ENCODE measurements at regions not wholly inside any gene's neighbourhood (a gene's known extent, or its start where the extent isn't known, plus 50 kb on each side); places are given as distances from the start of the nearest gene placed in this dataset.

- no peak for DNase-seq
- Histone ChIP-seq H3K27me3 (replicated peaks) (no peaks in the 10 kb centered on the region), H3K36me3 (replicated peaks) (no peaks in the 10 kb centered on the region), H3K27ac (no peak overlapping the region), H3K4me3 (ENCODE audit: low read depth, low read length) (no peak overlapping the region)
- no peak for TF ChIP-seq CTCF (IDR thresholded peaks at IDR 0.05; ENCODE audit: low read depth, low read length, missing control alignments)
- in situ Hi-C loops (cut with HindIII; ENCODE audit: low pct_ligation_motif_present, low sequenced_read_pairs): no loop called here
Observed at GRCh38 chr2:120650022-120650644, 85.5 kb upstream of the GLI2 start.

GRCh38 chr2:120651818-120652217, 83.8 kb upstream of the GLI2 start:
- in situ Hi-C loops (cut with HindIII; ENCODE audit: low pct_ligation_motif_present, low sequenced_read_pairs): no loop called here
- H3K36me3 ChIP-seq (replicated peaks): no peaks in the 10 kb centered on the region
- H3K4me3 ChIP-seq (ENCODE audit: low read depth, low read length): no peak overlapping the region
- DNase-seq: no peak
- TF ChIP-seq CTCF (IDR thresholded peaks at IDR 0.05; ENCODE audit: low read depth, low read length, missing control alignments): no peak
- H3K27me3 ChIP-seq (replicated peaks): no peaks in the 10 kb centered on the region
- H3K27ac ChIP-seq: no peak overlapping the region

- in situ Hi-C loops (cut with HindIII; ENCODE audit: low pct_ligation_motif_present, low sequenced_read_pairs): no loop called here
- TF ChIP-seq CTCF (IDR thresholded peaks at IDR 0.05; ENCODE audit: low read depth, low read length, missing control alignments): no peak
- Histone ChIP-seq H3K36me3 (replicated peaks) (no peaks in the 10 kb centered on the region), H3K27ac (no peak overlapping the region), H3K27me3 (replicated peaks) (no peaks in the 10 kb centered on the region), H3K4me3 (ENCODE audit: low read depth, low read length) (no peak overlapping the region)
- no peak for DNase-seq
Observed at GRCh38 chr2:120653046-120653445, 82.6 kb upstream of the GLI2 start.

- DNase-seq: no peak
- no peak for TF ChIP-seq CTCF (IDR thresholded peaks at IDR 0.05; ENCODE audit: low read depth, low read length, missing control alignments)
- in situ Hi-C loops (cut with HindIII; ENCODE audit: low pct_ligation_motif_present, low sequenced_read_pairs): no loop called here
- Histone ChIP-seq H3K4me3 (ENCODE audit: low read depth, low read length) (no peak overlapping the region), H3K27ac (no peak overlapping the region), H3K27me3 (replicated peaks) (no peaks in the 10 kb centered on the region), H3K36me3 (replicated peaks) (no peaks in the 10 kb centered on the region)
Observed at GRCh38 chr2:120653871-120654270, 81.8 kb upstream of the GLI2 start.

- no peak for DNase-seq
- no peak overlapping the region for H3K27ac ChIP-seq
- in situ Hi-C loops (cut with HindIII; ENCODE audit: low pct_ligation_motif_present, low sequenced_read_pairs): no loop called here
- no peaks in the 10 kb centered on the region for H3K27me3 ChIP-seq (replicated peaks)
- no peak for TF ChIP-seq CTCF (IDR thresholded peaks at IDR 0.05; ENCODE audit: low read depth, low read length, missing control alignments)
- no peak overlapping the region for H3K4me3 ChIP-seq (ENCODE audit: low read depth, low read length)
- no peaks in the 10 kb centered on the region for H3K36me3 ChIP-seq (replicated peaks)
Observed at GRCh38 chr2:120654381-120655134, 81.1 kb upstream of the GLI2 start.
